A549 (cell line): ENCODE measurements at regions not wholly inside any gene's neighbourhood (a gene's known extent, or its start where the extent isn't known, plus 50 kb on each side); places are given as distances from the start of the nearest gene placed in this dataset.

Experiments
- CBX2 ChIP-seq: fragments of 200-600 bp; sonication (generic); IDR thresholded peaks from 2 replicates; pipeline ENCODE4 v1.6.1; 2016; ENCODE audit warnings: low read depth, mild to moderate bottlenecking, borderline replicate concordance
- CHD2 ChIP-seq: fragments of 150-350 bp; IDR thresholded peaks from 2 replicates; pipeline ENCODE4 v1.6.1; 2014; ENCODE audit warnings: low read length; ENCODE audit not compliant: partially characterized antibody
- POLR2A ChIP-seq: IDR thresholded peaks from 2 replicates; pipeline ENCODE4 v1.6.1; 2012; ENCODE audit warnings: mild to moderate bottlenecking, low read length
- POLR2AphosphoS2 ChIP-seq: conservative IDR thresholded peaks from 2 replicates; pipeline ENCODE4 v1.6.1; 2012; ENCODE audit warnings: low read length, improper control_type of control experiment, inconsistent platforms
- RNF2 ChIP-seq: fragments of 200-600 bp; sonication (generic); IDR thresholded peaks from 2 replicates; pipeline ENCODE4 v1.6.1; 2016; ENCODE audit warnings: low read depth, mild to moderate bottlenecking, antibody characterized with exemption, moderate library complexity, borderline replicate concordance
- TF ChIP-seq, protein P1 (sequence below): fragments of 450-650 bp; IDR thresholded peaks from 2 replicates; pipeline ENCODE4 v1.6.1; 2014; ENCODE audit warnings: antibody characterized with exemption
- TF ChIP-seq, protein P2 (sequence below): IDR thresholded peaks from 2 replicates; pipeline ENCODE4 v1.6.1; 2012
- TF ChIP-seq, protein P3 (sequence below): fragments of >200 bp; sonication (Bioruptor Twin); formaldehyde crosslinking; IDR thresholded peaks from 3 replicates; pipeline ENCODE4 v1.5.1; 2016

DNA sequence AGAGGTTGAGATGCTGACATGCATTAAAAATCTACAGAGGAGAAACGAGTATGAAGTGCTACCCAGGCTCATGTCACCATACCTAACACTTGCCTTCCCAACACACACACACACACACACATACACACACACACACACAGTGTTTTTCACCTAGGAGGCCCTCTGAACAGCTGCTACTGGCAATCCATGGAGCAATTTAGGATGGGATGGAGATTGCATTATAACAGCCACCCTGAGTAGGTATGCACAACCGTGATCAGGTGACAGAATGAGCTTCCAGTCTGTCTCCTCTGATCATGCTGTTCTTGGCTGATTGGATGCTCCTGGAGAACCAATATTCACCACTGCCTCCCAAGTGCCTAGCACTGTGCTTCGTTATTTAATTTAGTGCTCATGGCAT is 528.5 kb upstream of the CDH5 start:
- TF ChIP-seq RNF2 (no peak), POLR2A (no peak), CBX2 (no peak), CHD2 (no peak), POLR2AphosphoS2 (no peak)
- TF ChIP-seq, protein P1, sequence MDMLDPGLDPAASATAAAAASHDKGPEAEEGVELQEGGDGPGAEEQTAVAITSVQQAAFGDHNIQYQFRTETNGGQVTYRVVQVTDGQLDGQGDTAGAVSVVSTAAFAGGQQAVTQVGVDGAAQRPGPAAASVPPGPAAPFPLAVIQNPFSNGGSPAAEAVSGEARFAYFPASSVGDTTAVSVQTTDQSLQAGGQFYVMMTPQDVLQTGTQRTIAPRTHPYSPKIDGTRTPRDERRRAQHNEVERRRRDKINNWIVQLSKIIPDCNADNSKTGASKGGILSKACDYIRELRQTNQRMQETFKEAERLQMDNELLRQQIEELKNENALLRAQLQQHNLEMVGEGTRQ, result no peak
- TF ChIP-seq, protein P2, sequence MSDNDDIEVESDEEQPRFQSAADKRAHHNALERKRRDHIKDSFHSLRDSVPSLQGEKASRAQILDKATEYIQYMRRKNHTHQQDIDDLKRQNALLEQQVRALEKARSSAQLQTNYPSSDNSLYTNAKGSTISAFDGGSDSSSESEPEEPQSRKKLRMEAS, result no peak
- TF ChIP-seq, protein P3, sequence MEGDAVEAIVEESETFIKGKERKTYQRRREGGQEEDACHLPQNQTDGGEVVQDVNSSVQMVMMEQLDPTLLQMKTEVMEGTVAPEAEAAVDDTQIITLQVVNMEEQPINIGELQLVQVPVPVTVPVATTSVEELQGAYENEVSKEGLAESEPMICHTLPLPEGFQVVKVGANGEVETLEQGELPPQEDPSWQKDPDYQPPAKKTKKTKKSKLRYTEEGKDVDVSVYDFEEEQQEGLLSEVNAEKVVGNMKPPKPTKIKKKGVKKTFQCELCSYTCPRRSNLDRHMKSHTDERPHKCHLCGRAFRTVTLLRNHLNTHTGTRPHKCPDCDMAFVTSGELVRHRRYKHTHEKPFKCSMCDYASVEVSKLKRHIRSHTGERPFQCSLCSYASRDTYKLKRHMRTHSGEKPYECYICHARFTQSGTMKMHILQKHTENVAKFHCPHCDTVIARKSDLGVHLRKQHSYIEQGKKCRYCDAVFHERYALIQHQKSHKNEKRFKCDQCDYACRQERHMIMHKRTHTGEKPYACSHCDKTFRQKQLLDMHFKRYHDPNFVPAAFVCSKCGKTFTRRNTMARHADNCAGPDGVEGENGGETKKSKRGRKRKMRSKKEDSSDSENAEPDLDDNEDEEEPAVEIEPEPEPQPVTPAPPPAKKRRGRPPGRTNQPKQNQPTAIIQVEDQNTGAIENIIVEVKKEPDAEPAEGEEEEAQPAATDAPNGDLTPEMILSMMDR, result no peak
